Bronchial epithelial cell (primary cell): ENCODE measurements at regions not wholly inside any gene's neighbourhood (a gene's known extent, or its start where the extent isn't known, plus 50 kb on each side); places are given as distances from the start of the nearest gene placed in this dataset.

Experiments used
- DNase-seq: peaks from one replicate; pipeline ENCODE4 v3.0.0-alpha.2; 2010; ENCODE audit warnings: low read depth
- FAIRE-seq: peaks from 2 replicates; lab custom pipeline; 2011; peaks lifted over from hg19 to GRCh38; lab: Jason Lieb, UNC
- H3K27me3 ChIP-seq: 2 replicates; pipeline ENCODE4 v1.5.1; 2011; ENCODE audit warnings: low read length; ENCODE audit not compliant: control insufficient read depth, insufficient read depth
- H3K36me3 ChIP-seq: 2 replicates; pipeline ENCODE4 v1.5.1; 2011; ENCODE audit warnings: low read length; ENCODE audit not compliant: control insufficient read depth, insufficient read depth
- H3K4me3 ChIP-seq: 2 replicates; pipeline ENCODE4 v1.5.1; 2011; ENCODE audit warnings: mild to moderate bottlenecking, low read depth, low read length, control low read depth
- CTCF ChIP-seq: IDR thresholded peaks from 2 replicates; pipeline ENCODE4 v1.5.1; 2011; ENCODE audit warnings: mild to moderate bottlenecking, moderate library complexity, low read length, control low read depth, inconsistent platforms; ENCODE audit not compliant: insufficient read depth, severe bottlenecking

- Histone ChIP-seq H3K27me3 (no peaks in the 10 kb centered on the region), H3K36me3 (no peaks in the 10 kb centered on the region), H3K4me3 (no peak overlapping the region)
- DNase-seq (no peak), FAIRE-seq (no peak)
- no peak for TF ChIP-seq CTCF
Observed at GRCh38 chr20:6680854-6681253, 86.6 kb upstream of the BMP2 start.

GRCh38 chr20:6680441-6680840, 87.0 kb upstream of the BMP2 start:
- Histone ChIP-seq H3K36me3 (no peaks in the 10 kb centered on the region), H3K27me3 (no peaks in the 10 kb centered on the region), H3K4me3 (no peak overlapping the region)
- DNase-seq (no peak), FAIRE-seq (no peak)
- TF ChIP-seq CTCF: no peak

- no peak for FAIRE-seq
- H3K27me3 ChIP-seq: no peaks in the 10 kb centered on the region
- no peaks in the 10 kb centered on the region for H3K36me3 ChIP-seq
- DNase-seq: no peak
- no peak for TF ChIP-seq CTCF
- no peak overlapping the region for H3K4me3 ChIP-seq
Observed at GRCh38 chr20:6679086-6679485, 88.4 kb upstream of the BMP2 start.

- no peak overlapping the region for H3K4me3 ChIP-seq
- no peak for FAIRE-seq
Observed at GRCh38 chr20:6678101-6678500, 89.4 kb upstream of the BMP2 start.

GRCh38 chr20:6674831-6675230, 92.7 kb upstream of the BMP2 start:
- no peak for FAIRE-seq
- no peaks in the 10 kb centered on the region for H3K36me3 ChIP-seq
- H3K27me3 ChIP-seq: no peaks in the 10 kb centered on the region
- TF ChIP-seq CTCF: no peak
- no peak overlapping the region for H3K4me3 ChIP-seq
- DNase-seq: no peak

More at GRCh38 chr20:6678101-6678500, 89.4 kb upstream of the BMP2 start:
- no peak for TF ChIP-seq CTCF
- DNase-seq: no peak
- H3K36me3 ChIP-seq: no peaks in the 10 kb centered on the region
- no peaks in the 10 kb centered on the region for H3K27me3 ChIP-seq

GRCh38 chr20:6673071-6673470, 94.4 kb upstream of the BMP2 start:
- TF ChIP-seq CTCF: no peak
- H3K27me3 ChIP-seq: no peaks in the 10 kb centered on the region
- DNase-seq (no peak), FAIRE-seq (no peak)
- no peaks in the 10 kb centered on the region for H3K36me3 ChIP-seq
- H3K4me3 ChIP-seq: no peak overlapping the region
